ENCODE measurements at regions not wholly inside any gene's neighbourhood (a gene's known extent, or its start where the extent isn't known, plus 50 kb on each side); places are given as distances from the start of the nearest gene placed in this dataset.

DNA sequence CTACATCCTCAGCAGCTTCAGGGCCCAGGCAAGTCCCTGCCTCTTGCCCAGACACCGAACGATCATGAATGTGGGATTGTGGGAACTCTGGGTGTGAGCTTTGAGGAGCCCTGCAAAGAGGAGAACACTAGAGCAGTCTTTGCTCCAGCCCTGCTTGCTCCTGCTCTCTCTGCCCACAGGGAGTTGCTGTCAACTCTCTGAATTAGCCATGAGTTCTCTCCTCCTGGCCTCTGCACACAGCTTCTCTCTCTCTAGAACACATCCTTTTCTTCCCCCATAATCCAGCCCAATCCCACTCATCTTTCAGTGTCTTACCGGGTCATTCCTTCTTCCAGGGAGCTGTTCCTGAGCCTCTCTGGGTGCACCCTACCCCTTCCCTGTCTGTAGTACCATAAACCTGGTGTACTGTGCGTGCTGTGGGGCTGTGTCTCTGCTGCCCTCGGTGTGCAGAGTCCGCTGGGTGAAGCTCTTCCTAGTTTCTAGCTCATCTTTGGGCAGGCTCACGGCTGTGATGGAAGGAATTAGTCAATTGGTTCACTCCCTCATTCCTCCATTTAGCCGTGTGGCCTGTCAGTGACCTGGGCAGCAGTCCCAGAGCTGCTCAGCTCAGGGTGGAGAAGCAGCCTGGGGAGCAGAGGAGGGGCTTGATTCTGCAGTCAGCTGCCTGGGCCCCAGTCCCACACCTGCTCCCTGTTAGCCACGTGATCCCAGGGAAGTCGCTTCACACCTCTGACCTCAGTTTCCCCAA, 132.9 kb upstream of the HDAC4 start:
- no peak for TF ChIP-seq YY1 (IDR thresholded peaks at IDR 0.05)
- TF ChIP-seq, protein P1, sequence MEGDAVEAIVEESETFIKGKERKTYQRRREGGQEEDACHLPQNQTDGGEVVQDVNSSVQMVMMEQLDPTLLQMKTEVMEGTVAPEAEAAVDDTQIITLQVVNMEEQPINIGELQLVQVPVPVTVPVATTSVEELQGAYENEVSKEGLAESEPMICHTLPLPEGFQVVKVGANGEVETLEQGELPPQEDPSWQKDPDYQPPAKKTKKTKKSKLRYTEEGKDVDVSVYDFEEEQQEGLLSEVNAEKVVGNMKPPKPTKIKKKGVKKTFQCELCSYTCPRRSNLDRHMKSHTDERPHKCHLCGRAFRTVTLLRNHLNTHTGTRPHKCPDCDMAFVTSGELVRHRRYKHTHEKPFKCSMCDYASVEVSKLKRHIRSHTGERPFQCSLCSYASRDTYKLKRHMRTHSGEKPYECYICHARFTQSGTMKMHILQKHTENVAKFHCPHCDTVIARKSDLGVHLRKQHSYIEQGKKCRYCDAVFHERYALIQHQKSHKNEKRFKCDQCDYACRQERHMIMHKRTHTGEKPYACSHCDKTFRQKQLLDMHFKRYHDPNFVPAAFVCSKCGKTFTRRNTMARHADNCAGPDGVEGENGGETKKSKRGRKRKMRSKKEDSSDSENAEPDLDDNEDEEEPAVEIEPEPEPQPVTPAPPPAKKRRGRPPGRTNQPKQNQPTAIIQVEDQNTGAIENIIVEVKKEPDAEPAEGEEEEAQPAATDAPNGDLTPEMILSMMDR (IDR thresholded peaks at IDR 0.05; ENCODE audit: low read depth, low read length, missing input control): no peak
- TF ChIP-seq RAD21 (IDR thresholded peaks at IDR 0.05): no peak
- no peak for TF ChIP-seq JUND (IDR thresholded peaks at IDR 0.05)
- no peak for TF ChIP-seq RXRA (IDR thresholded peaks at IDR 0.05)
- TF ChIP-seq TAF1 (conservative IDR thresholded peaks at IDR 0.05): no peak
- no peak for TF ChIP-seq SP1 (IDR thresholded peaks at IDR 0.05)
- TF ChIP-seq, protein P2, sequence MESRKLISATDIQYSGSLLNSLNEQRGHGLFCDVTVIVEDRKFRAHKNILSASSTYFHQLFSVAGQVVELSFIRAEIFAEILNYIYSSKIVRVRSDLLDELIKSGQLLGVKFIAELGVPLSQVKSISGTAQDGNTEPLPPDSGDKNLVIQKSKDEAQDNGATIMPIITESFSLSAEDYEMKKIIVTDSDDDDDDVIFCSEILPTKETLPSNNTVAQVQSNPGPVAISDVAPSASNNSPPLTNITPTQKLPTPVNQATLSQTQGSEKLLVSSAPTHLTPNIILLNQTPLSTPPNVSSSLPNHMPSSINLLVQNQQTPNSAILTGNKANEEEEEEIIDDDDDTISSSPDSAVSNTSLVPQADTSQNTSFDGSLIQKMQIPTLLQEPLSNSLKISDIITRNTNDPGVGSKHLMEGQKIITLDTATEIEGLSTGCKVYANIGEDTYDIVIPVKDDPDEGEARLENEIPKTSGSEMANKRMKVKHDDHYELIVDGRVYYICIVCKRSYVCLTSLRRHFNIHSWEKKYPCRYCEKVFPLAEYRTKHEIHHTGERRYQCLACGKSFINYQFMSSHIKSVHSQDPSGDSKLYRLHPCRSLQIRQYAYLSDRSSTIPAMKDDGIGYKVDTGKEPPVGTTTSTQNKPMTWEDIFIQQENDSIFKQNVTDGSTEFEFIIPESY (IDR thresholded peaks at IDR 0.05): no peak
- TF ChIP-seq, protein P3, sequence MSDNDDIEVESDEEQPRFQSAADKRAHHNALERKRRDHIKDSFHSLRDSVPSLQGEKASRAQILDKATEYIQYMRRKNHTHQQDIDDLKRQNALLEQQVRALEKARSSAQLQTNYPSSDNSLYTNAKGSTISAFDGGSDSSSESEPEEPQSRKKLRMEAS (IDR thresholded peaks at IDR 0.05): no peak
- TF ChIP-seq, protein P4, sequence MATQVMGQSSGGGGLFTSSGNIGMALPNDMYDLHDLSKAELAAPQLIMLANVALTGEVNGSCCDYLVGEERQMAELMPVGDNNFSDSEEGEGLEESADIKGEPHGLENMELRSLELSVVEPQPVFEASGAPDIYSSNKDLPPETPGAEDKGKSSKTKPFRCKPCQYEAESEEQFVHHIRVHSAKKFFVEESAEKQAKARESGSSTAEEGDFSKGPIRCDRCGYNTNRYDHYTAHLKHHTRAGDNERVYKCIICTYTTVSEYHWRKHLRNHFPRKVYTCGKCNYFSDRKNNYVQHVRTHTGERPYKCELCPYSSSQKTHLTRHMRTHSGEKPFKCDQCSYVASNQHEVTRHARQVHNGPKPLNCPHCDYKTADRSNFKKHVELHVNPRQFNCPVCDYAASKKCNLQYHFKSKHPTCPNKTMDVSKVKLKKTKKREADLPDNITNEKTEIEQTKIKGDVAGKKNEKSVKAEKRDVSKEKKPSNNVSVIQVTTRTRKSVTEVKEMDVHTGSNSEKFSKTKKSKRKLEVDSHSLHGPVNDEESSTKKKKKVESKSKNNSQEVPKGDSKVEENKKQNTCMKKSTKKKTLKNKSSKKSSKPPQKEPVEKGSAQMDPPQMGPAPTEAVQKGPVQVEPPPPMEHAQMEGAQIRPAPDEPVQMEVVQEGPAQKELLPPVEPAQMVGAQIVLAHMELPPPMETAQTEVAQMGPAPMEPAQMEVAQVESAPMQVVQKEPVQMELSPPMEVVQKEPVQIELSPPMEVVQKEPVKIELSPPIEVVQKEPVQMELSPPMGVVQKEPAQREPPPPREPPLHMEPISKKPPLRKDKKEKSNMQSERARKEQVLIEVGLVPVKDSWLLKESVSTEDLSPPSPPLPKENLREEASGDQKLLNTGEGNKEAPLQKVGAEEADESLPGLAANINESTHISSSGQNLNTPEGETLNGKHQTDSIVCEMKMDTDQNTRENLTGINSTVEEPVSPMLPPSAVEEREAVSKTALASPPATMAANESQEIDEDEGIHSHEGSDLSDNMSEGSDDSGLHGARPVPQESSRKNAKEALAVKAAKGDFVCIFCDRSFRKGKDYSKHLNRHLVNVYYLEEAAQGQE (IDR thresholded peaks at IDR 0.05): no peak
- no peak for TF ChIP-seq FOXA1 (IDR thresholded peaks at IDR 0.05)
- TF ChIP-seq NR2F2 (IDR thresholded peaks at IDR 0.05): no peak
- no peak for TF ChIP-seq EGR1 (IDR thresholded peaks at IDR 0.05; ENCODE audit: low read depth in 2 of 2)
- TF ChIP-seq, protein P5, sequence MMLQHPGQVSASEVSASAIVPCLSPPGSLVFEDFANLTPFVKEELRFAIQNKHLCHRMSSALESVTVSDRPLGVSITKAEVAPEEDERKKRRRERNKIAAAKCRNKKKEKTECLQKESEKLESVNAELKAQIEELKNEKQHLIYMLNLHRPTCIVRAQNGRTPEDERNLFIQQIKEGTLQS (IDR thresholded peaks at IDR 0.05): no peak

All from liver (tissue), 3 donors.